HepG2 (cell line): ENCODE measurements at regions not wholly inside any gene's neighbourhood (a gene's known extent, or its start where the extent isn't known, plus 50 kb on each side); places are given as distances from the start of the nearest gene placed in this dataset.

Experiments used
- ATAC-seq: fragments of 200-7000 bp; cut with Tn5 transposase; 3 replicates; pipeline ENCODE4 v1.9.1; 2020; ENCODE audit warnings: mild to moderate bottlenecking, moderate library complexity
- BruUV-seq: library from RNA; stranded (reverse); fragments of 400-500 nt; replicated peaks from 2 replicates; lab custom pipeline; 2021; lab: Mats Ljungman, UMichigan
- CTCF ChIA-PET: fragments of 300-600 bp; formaldehyde crosslinking; extraction: SDS; loops from one replicate; lab custom pipeline; 2021; ENCODE audit warnings: low total read pairs, inconsistent platforms, low intra/inter-chr PET ratio; lab: Yijun Ruan, JAX
- POLR2A ChIA-PET: fragments of 350-600 bp; sonication (Branson Sonifier 250); formaldehyde crosslinking; loops from one replicate; lab custom pipeline; 2020; ENCODE audit warnings: antibody characterized with exemption, inconsistent platforms; lab: Yijun Ruan, JAX
- DNase-seq: peaks from one replicate; pipeline ENCODE4 v3.0.0-alpha.2; 2015; ENCODE audit warnings: low spot score
- FAIRE-seq: peaks from 3 replicates; lab custom pipeline; 2011; peaks lifted over from hg19 to GRCh38; lab: Jason Lieb, UNC
- H2AFZ ChIP-seq: one replicate; pipeline ENCODE4 v1.6.1; 2011; ENCODE audit warnings: low read length, inconsistent platforms
- H3K27ac ChIP-seq: fragments of 300-600 bp; 3 replicates; pipeline ENCODE4 v1.8.0; 2011; ENCODE audit warnings: mixed run types, mild to moderate bottlenecking, mixed read lengths, low read length, inconsistent platforms; ENCODE audit not compliant: insufficient read depth; ENCODE audit errors: extremely low read length
- H3K27me3 ChIP-seq, 2 experiments: fragments of 200-600 bp in 1 of 2; 2 replicates in 1 of 2; 3 replicates in 1 of 2; pipeline versions ENCODE4 v1.6.0 to v1.8.0; 2011; ENCODE audit warnings: low read length in 2 of 2, mild to moderate bottlenecking in 2 of 2, moderate library complexity in 2 of 2, inconsistent platforms in 1 of 2; ENCODE audit not compliant: insufficient read depth in 2 of 2, control insufficient read depth in 1 of 2
- H3K36me3 ChIP-seq, 2 experiments: fragments of 200-600 bp in 1 of 2; replicated peaks in 1 of 2; 2 replicates in 1 of 2; 3 replicates in 1 of 2; pipeline versions ENCODE4 v1.5.1 to v1.8.0; 2011; ENCODE audit warnings: low read length in 2 of 2, inconsistent platforms in 1 of 2; ENCODE audit not compliant: insufficient read depth in 2 of 2, control insufficient read depth in 1 of 2
- H3K4me1 ChIP-seq: 2 replicates; pipeline ENCODE4 v1.5.1; 2012; ENCODE audit warnings: low read length, inconsistent platforms; ENCODE audit not compliant: insufficient read depth
- H3K4me2 ChIP-seq: 2 replicates; pipeline ENCODE4 v1.6.0; 2011; ENCODE audit warnings: low read depth, low read length, inconsistent platforms
- H3K4me3 ChIP-seq, 3 experiments: fragments of 200-600 bp in 1 of 3; sonication (generic), shearing (Covaris generic) in 1 of 3; replicated peaks in 1 of 3; 2 replicates each; pipeline ENCODE4 v1.5.1; 2011 to 2016; ENCODE audit warnings: low read length in 3 of 3, inconsistent platforms in 2 of 3, low read depth in 2 of 3, mild to moderate bottlenecking in 2 of 3, control low read depth in 1 of 3, mixed read lengths in 1 of 3; ENCODE audit not compliant: insufficient read depth in 1 of 3
- H3K79me2 ChIP-seq: one replicate; pipeline ENCODE4 v1.6.1; 2011; ENCODE audit warnings: low read length, inconsistent platforms; ENCODE audit not compliant: insufficient read depth
- H3K9ac ChIP-seq: 2 replicates; pipeline ENCODE4 v1.6.0; 2011; ENCODE audit warnings: mild to moderate bottlenecking, low read depth, low read length, inconsistent platforms; ENCODE audit not compliant: insufficient read depth
- H3K9me3 ChIP-seq: 2 replicates; pipeline ENCODE4 v1.5.1; 2012; ENCODE audit warnings: mild to moderate bottlenecking, low read length
- H4K20me1 ChIP-seq: 2 replicates; pipeline ENCODE4 v1.6.0; 2011; ENCODE audit warnings: inconsistent platforms, mild to moderate bottlenecking, low read length, moderate library complexity; ENCODE audit not compliant: insufficient read depth
- ATM ChIP-seq: fragments of 450-650 bp; IDR thresholded peaks from 2 replicates; pipeline ENCODE4 v1.7.1; 2017; ENCODE audit warnings: mild to moderate bottlenecking, borderline replicate concordance
- RBAK ChIP-seq: sonication (generic); formaldehyde crosslinking; IDR thresholded peaks from 2 replicates; pipeline ENCODE4 v1.5.1; 2020; ENCODE audit warnings: mild to moderate bottlenecking, missing genetic modification reagents
- ZNF569 ChIP-seq: sonication (generic); formaldehyde crosslinking; IDR thresholded peaks from 2 replicates; pipeline ENCODE4 v1.5.0; 2020; ENCODE audit warnings: mild to moderate bottlenecking, missing genetic modification reagents, moderate library complexity, borderline replicate concordance
- whole genome bisulfite sequencing: methylation state at CpG from one replicate; pipeline ENCODE4 v1.1.6; 2017; ENCODE audit warnings: low lambda C conversion rate; 5-methylcytosine and 5-hydroxymethylcytosine counted together
- in situ Hi-C: cut with HindIII; loops from 2 replicates; pipeline ENCODE4 v1.10.0; 2017; ENCODE audit warnings: low pct_unique_long_range_greater_than_20kb; ENCODE audit not compliant: extremely low pct_ligation_motif_present
- intact Hi-C: fragments of 100-400 bp; cut with micrococcal nuclease; formaldehyde crosslinking; loops from one replicate; pipeline ENCODE4 v1.10.0; 2022; ENCODE audit not compliant: unreplicated experiment
- TF ChIP-seq, protein P1 (sequence below): sonication (generic); formaldehyde crosslinking; IDR thresholded peaks from 2 replicates; pipeline ENCODE4 v1.4.0; 2020; ENCODE audit warnings: missing genetic modification reagents

DNA sequence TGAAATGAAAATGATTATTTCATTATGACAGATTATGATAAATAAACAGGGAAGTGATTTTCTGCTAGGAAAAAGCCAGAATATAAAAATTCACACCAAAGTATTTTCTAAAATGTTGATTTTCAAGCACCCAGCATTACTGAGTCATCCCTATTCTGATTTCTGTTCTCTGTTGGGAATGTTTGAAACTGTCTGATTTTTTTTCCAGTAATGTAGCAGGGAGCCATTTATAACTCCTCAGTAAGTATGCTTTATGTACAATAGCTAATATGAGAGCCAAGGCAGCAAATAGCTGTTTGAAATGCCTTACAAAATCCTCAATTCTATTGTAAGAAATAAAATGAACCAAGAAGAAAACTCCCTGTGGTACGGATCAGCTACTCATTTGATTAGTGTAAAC is 471.7 kb upstream of the TYRP1 start:
- FAIRE-seq (no peak), ATAC-seq (no peak), DNase-seq (no peak)
- Histone ChIP-seq H2AFZ (no peak overlapping the region), H3K9ac (no peak overlapping the region), H3K36me3 (no peaks in the 10 kb centered on the region), H3K4me3 (no peak overlapping the region), H3K4me2 (no peak overlapping the region), H4K20me1 (no peaks in the 10 kb centered on the region), H3K9me3 (peaks cover 46% of the 10 kb centered on the region), H3K27me3 (no peaks in the 10 kb centered on the region), H3K27ac (no peak overlapping the region), H3K79me2 (no peaks in the 10 kb centered on the region), H3K4me1 (no peaks in the 10 kb centered on the region)
- intact Hi-C loops (no loop called here), in situ Hi-C loops (no loop called here)
- POLR2A ChIA-PET: no interaction called here
- CTCF ChIA-PET: no interaction called here
- 5% methylated on average over 1 of the region's 1 CpG for WGBS
- BruUV-seq: no TSS peak
- TF ChIP-seq ATM (no peak), ZNF569 (CRISPR knock-in tag) (no peak)
- TF ChIP-seq, protein P1, sequence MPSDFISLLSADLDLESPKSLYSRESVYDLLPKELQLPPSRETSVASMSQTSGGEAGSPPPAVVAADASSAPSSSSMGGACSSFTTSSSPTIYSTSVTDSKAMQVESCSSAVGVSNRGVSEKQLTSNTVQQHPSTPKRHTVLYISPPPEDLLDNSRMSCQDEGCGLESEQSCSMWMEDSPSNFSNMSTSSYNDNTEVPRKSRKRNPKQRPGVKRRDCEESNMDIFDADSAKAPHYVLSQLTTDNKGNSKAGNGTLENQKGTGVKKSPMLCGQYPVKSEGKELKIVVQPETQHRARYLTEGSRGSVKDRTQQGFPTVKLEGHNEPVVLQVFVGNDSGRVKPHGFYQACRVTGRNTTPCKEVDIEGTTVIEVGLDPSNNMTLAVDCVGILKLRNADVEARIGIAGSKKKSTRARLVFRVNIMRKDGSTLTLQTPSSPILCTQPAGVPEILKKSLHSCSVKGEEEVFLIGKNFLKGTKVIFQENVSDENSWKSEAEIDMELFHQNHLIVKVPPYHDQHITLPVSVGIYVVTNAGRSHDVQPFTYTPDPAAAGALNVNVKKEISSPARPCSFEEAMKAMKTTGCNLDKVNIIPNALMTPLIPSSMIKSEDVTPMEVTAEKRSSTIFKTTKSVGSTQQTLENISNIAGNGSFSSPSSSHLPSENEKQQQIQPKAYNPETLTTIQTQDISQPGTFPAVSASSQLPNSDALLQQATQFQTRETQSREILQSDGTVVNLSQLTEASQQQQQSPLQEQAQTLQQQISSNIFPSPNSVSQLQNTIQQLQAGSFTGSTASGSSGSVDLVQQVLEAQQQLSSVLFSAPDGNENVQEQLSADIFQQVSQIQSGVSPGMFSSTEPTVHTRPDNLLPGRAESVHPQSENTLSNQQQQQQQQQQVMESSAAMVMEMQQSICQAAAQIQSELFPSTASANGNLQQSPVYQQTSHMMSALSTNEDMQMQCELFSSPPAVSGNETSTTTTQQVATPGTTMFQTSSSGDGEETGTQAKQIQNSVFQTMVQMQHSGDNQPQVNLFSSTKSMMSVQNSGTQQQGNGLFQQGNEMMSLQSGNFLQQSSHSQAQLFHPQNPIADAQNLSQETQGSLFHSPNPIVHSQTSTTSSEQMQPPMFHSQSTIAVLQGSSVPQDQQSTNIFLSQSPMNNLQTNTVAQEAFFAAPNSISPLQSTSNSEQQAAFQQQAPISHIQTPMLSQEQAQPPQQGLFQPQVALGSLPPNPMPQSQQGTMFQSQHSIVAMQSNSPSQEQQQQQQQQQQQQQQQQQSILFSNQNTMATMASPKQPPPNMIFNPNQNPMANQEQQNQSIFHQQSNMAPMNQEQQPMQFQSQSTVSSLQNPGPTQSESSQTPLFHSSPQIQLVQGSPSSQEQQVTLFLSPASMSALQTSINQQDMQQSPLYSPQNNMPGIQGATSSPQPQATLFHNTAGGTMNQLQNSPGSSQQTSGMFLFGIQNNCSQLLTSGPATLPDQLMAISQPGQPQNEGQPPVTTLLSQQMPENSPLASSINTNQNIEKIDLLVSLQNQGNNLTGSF: no peak

- Histone ChIP-seq H3K36me3 (no peaks in the 10 kb centered on the region), H3K4me1 (no peaks in the 10 kb centered on the region), H3K27ac (no peak overlapping the region), H3K9ac (no peak overlapping the region), H3K27me3 (no peaks in the 10 kb centered on the region), H3K4me2 (no peak overlapping the region), H2AFZ (no peak overlapping the region), H4K20me1 (no peaks in the 10 kb centered on the region), H3K4me3 (no peak overlapping the region), H3K9me3 (peaks cover 56% of the 10 kb centered on the region), H3K79me2 (no peaks in the 10 kb centered on the region)
- no TSS peak for BruUV-seq
- DNase-seq (no peak), FAIRE-seq (no peak), ATAC-seq (no peak)
- no peak for TF ChIP-seq RBAK (CRISPR knock-in tag)
- ChIA-PET POLR2A (no interaction called here), CTCF (no interaction called here)
- intact Hi-C loops (no loop called here), in situ Hi-C loops (no loop called here)
- 2% methylated on average over 4 of the region's 4 CpGs for WGBS
Observed at GRCh38 chr9:12224449-12224848, 468.7 kb upstream of the TYRP1 start.
